ENCODE measurements at regions not wholly inside any gene's neighbourhood (a gene's known extent, or its start where the extent isn't known, plus 50 kb on each side); places are given as distances from the start of the nearest gene placed in this dataset.

GRCh38 chr13:70893832-70894231 lies 785.6 kb upstream of the KLHL1 start:
- no peak for TF ChIP-seq CREB1 (IDR thresholded peaks at IDR 0.05)
- TF ChIP-seq CREB1 (CRISPR knock-in tag; IDR thresholded peaks at IDR 0.05): no peak
- TF ChIP-seq ELK4 (CRISPR knock-in tag; IDR thresholded peaks at IDR 0.05; ENCODE audit: borderline replicate concordance): no peak
- TF ChIP-seq ZNF260 (CRISPR knock-in tag; IDR thresholded peaks at IDR 0.05; ENCODE audit: borderline replicate concordance, low read depth): no peak
